CD4-positive, alpha-beta T cell treated with Interleukin-2 at 100 ng/mL for 4 hours (primary cell): ENCODE measurements at regions not wholly inside any gene's neighbourhood (a gene's known extent, or its start where the extent isn't known, plus 50 kb on each side); places are given as distances from the start of the nearest gene placed in this dataset.
"Not testable (repeated sequence)": the region's sequence is repeated elsewhere in the genome, so short reads cannot be mapped to it uniquely, and the experiment has no call there.

Source experiments
- DNase-seq: peaks from one replicate; pipeline ENCODE4 v3.0.0-alpha.2; 2020; ENCODE audit warnings: low spot score

- DNase-seq = not testable (repeated sequence)
Observed at GRCh38 chr20:17891131-17891530, 77.5 kb downstream of the SNX5 start.

- no peak for DNase-seq
Observed at GRCh38 chr20:17890330-17890729, 78.3 kb downstream of the SNX5 start.

GRCh38 chr20:17889226-17889625 lies 79.4 kb downstream of the SNX5 start:
- DNase-seq = no peak

DNA sequence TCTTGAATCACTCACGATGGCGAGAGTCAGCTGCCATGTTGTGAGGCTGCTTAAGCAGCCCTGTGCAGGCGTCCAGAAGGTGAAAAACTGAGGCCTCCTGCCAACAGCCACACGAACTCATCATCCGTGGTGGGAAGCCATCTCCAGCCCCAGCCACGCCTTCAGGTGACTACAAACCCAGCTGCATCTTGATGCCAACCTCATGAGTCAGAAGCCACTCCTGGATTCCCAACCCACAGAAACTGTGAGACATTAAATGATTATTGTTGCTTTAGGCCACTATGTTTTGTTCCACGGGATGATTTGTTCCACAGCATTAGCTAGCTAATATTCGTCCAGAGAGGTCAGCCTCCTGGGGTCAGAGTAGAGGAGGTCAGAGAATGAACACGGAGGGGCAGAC lies 80.5 kb downstream of the SNX5 start:
- DNase-seq = no peak

DNA sequence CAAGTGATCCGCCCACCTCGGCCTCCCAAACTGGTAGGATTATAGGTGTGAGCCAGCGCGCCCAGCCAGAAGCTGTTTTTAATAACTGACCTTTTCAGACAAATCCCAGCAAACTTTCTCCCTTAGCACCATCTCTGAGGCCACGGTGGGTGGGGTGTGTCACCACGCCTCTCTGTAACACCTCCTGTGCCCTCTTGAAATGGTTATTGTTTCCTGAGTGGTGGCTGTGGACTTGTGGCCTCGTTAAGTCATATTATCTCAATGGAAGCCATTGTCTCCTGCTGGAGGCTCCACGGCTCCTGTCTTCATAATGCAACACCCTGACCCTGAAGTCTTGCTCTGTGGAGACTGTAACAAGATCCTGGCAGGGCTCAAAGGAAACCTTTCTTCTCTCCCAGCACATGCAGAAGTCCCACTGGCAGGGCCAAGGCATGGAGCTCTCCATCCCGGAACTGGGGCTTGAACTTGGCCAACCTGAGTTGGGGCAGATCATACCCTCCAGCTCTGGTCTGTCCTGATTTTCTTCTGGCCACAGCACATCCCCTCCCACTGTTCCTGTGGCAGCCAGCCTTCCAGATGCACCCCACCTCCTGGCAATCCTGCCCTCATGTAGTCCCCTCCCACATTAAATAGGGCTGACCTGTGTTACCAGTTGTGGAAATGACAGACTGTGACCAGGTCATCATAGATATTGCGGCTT lies 81.1 kb downstream of the SNX5 start:
- DNase-seq = no peak

GRCh38 chr20:17885544-17885943 lies 83.0 kb downstream of the SNX5 start:
- DNase-seq = no peak

DNA sequence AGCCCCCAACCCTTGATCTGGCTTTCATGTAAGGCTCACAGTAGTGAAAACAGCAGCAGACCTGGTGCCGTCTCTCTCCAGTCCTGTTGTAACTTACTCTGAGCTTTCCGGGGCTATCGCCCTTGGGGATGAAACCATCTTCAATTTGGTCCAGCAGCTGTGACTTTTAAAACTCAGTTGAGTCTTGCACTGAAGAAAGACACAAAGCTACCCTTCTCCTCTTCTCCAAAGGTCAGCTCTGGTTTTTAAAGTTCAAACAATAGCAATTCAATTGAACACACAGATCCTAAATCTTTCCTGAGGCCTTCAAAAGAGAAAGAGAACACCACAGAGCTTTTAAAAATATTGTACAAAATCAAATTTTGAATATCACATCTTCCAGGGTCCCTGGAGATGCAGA lies 83.5 kb downstream of the SNX5 start:
- no peak for DNase-seq

DNA sequence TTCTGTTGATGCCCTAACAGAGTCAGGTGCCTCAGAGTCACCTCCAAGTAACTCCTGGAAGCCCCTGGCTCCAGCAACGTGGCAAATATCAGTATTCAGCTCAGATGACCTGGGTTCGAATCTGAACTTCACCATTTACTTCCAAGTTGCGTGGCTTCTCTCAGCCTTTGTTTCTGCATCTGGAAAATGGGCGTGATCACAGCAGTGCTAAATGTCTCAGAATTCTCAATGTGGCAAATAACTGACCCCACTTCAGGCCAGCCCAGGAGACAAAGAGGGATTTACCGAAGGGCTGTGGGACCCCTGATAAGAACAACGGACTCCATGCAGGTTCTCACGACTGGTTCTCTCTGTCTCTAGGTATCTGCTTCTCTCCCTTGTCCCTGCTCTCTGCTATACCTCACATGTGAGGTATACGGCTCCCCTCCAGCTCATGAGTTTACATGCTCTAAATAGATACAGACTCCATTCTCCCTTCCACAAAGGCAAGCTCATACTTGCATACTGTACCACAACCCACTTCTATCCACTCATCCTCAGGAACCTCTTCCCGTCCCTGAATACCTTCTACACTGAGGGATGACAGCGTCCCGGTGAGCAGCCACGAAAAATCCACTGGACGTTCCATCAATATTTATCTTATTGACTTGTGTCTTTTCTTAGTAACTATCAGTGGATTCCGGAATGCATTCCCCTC lies 84.1 kb downstream of the SNX5 start:
- DNase-seq = no peak

DNA sequence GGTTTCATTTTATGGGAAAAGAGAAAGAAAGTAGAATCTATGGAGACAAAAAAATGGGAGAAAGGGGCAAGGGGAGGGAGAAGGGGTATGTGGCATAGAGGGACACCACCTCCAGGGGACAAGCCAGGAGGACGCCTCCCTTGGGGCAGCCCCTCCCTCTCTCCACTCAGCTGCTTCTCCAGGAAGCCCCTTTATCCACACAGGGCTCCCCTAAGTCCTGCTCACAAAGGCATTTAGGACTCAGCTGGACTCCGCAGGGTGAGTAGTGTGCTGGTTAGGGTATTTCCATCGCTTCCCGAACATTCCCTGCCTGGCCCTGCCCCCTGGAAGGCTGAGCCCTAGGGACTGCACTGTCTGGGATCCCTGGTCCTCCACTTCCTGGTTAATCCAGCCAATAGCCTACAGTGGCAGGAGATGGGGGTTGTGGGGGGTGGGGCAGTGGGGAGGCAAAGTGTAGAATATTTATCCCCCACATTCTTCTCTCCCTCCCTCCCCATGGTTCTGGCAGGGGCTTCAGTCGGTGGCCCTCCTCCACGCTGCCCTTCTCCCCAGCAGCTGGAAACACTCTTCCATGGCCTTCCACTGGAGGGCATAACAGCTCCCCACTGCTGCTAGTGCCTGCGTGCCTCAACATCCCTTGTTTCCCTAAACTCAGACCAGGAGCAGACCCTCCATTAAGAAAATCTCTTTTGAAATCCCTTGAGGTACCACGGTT lies 84.8 kb downstream of the SNX5 start:
- no peak for DNase-seq

DNA sequence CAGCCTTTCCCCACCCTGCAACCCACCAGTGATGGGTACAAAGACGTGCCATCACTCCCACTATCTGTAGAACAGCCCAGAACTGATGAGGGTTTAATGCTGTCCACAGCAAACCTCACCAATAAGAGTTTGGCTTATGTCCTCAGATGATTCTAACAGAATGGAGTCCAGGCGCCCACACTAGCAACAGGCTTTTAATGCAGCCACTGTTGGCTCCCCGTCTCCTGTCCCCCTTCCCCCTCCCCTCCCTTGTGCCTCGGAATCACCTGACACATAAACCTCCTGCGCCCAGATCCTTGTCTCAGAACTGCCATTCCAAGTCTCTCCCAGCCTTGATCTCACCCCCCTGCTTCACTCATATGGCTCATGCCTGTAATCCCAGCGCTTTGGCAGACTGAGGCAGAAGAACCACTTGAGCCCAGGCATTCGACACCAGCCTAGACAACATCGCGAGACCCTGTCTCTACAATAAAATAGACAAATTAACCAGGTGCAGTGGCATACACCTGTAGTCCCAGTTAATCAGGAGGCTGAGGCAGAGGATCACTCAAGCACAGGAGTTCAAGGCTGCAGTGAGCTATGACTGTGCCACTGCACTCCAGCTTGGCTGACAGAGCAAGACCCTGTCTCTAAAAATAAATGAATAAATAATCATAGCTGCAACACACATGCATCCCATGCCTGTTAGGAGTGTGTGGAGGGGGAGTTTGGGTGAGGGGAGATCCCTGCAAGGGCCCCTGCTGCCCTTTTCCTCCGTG lies 85.6 kb downstream of the SNX5 start:
- no peak for DNase-seq

DNA sequence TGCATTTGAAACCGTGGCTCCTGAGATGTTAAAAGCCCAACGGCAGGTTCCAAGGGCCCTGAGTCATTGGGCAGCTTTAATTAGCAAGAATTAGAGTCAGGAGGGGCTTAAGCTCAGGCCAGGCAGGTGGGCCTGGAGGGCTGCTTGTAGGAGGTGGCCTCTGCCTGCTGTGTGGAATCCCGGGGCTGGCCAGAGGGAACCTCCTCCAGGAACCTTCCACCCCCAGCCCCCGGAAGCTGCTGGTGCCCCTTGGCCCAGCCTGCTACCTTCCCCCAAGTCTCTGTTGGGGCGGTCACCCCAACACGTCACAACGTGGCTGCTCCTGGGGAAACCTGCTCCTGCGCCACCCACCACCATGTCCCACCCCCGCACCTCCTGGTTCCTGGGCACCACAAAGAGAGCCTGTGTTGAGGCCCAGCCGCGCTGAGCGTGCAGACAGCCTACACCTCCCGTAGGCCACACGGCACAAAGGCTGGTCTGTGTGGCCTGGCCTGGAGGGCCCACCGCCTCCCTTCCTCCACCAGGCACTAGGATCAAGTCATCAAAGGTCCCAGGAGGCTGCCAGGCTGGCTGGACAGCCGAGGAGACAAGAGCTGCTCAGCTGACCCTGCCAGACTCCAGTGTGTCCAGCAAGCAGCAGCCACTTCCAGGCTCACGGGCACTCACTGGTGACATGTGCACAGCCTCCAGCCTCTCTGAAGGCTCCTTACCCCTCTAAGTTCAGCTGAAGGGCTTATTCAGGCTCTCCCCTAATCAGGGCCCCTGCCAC lies 86.3 kb downstream of the SNX5 start:
- no peak for DNase-seq

GRCh38 chr20:17881741-17882064 lies 86.9 kb downstream of the SNX5 start:
- no peak for DNase-seq

- no peak for DNase-seq
Observed at GRCh38 chr20:17878912-17879602, 89.5 kb downstream of the SNX5 start.

- no peak for DNase-seq
Observed at GRCh38 chr20:17878069-17878911, 90.3 kb downstream of the SNX5 start.

DNA sequence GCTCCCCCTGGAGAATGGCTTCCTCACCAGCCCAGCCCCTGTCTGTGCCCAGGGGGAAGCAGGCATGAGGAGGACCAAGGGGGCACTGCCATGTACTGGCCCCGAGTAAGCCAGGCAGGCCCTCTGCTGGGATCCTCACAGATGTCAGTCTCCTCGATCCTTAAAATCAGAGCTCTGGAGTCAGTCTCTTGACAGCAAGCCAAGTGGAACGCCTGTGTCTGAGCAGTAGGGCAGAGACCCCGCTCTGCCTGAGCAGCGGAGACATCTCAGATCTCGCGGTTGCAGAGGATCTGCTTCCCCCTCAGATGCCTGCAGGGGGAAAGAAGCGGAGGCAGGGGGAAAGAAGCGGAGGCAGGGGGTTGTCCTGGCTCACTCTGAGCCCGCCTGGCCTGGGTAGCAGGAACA lies 92.6 kb downstream of the SNX5 start:
- DNase-seq = no peak

DNA sequence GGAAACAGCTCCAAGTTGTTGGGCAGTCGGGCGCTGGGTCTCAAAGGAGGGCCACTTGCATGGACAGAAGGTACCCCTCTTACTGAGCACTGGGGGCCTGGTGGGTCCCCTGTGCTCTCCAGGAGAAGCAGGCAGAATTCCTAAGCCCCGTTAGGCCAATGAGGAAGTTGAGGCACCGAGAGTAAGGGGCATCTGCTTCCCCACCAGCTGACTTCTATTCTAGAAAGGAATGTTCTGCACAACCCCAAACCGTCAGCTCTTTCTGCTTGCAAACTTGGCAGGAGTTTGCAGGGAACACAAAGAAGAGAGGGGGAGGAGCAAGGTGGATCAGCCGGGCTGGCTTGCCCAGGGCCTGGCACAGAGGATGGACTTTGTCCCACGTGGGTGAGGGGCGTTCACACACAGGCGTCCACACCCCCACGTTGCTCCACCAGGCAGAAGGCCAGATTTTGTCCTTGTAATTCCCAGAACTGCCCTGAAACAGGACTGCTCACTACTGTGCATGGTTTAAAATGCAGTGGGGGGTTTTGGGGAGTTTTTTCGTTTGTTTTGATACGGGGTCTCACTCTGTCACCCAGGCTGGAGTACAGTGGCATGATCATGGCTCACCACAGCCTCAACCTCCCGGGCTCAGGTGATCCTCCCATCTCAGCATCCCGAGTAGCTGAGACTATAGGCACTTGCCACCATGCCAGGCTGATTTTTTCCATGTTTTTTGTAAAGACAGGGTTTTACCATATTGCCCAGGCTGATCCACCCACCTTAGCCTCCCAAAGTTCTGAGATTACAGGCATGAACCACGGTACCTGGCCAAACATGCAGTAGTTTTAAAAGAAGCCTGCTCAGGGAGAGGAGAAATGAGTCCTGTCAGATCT lies 93.3 kb downstream of the SNX5 start:
- DNase-seq = no peak

DNA sequence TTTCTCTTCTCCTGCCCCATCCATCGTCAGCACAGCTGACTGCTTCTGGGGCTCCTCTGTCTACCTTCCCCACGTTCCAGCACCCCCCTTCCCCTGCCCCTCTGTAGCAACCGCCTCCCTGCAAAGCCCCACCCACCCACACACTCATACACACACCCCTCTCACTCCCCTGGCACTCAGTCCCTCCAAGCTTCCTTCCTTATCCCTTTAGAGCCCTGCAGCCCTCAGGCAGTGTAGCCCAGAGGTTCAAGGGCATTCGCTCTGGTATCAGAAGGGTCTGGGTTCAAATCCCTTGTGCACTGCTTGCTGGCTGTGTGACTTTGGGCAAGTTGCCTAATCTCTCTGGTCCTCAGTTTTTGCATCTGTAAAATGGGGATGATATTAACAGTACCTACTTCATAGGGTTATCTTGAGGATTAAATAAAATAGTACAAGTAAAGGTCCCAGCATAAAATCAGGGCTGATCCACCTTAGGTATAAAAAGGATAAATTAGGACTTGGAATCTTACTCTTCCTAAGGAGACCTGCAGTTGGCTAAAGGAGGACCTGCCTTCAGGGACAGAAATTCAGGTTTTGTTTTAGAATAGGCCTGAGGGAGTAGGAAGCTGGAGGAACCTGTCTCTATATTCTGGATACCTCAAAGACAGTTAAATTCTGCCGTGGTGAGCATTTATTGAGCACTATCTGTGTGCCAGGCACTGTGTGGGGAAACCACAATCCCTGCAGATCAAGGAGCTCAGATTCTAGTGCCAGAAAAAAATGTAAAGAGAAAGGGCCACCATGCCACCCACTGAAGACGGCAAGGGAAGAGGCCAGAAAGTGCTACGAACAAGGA lies 94.1 kb downstream of the SNX5 start:
- no peak for DNase-seq
